OCI-LY1 (cell line): ENCODE measurements at regions not wholly inside any gene's neighbourhood (a gene's known extent, or its start where the extent isn't known, plus 50 kb on each side); places are given as distances from the start of the nearest gene placed in this dataset.

Source experiments
- H2AFZ ChIP-seq: fragments of 200-600 bp; sonication (generic), shearing (Covaris generic); 2 replicates; pipeline ENCODE4 v1.6.0; 2014; ENCODE audit warnings: antibody characterized with exemption, mild to moderate bottlenecking, low read length
- H3F3A ChIP-seq: fragments of 200-600 bp; sonication (generic), shearing (Covaris generic); 2 replicates; pipeline ENCODE4 v1.6.0; 2014; ENCODE audit warnings: mild to moderate bottlenecking, antibody characterized with exemption, low read length, moderate library complexity; ENCODE audit not compliant: insufficient read depth
- H3K27ac ChIP-seq: fragments of 200-600 bp; sonication (generic); 2 replicates; pipeline ENCODE4 v1.5.1; 2014; ENCODE audit warnings: low read length, mixed run types, mild to moderate bottlenecking, low read depth; ENCODE audit not compliant: poor library complexity, severe bottlenecking
- H3K27me3 ChIP-seq: fragments of 200-600 bp; sonication (generic); 2 replicates; pipeline ENCODE4 v1.6.0; 2014; ENCODE audit warnings: antibody characterized with exemption, mild to moderate bottlenecking, low read length, moderate library complexity; ENCODE audit not compliant: insufficient read depth
- H3K36me3 ChIP-seq: fragments of 200-600 bp; sonication (generic); 2 replicates; pipeline ENCODE4 v1.6.1; 2014; ENCODE audit warnings: mild to moderate bottlenecking, antibody characterized with exemption, low read length, moderate library complexity, mixed read lengths; ENCODE audit not compliant: insufficient read depth
- H3K4me1 ChIP-seq: fragments of 200-600 bp; sonication (generic); 2 replicates; pipeline ENCODE4 v1.5.1; 2014; ENCODE audit warnings: mild to moderate bottlenecking, low read length, moderate library complexity; ENCODE audit not compliant: insufficient read depth, severe bottlenecking
- H3K4me2 ChIP-seq: fragments of 200-600 bp; sonication (generic), shearing (Covaris generic); 2 replicates; pipeline ENCODE4 v1.6.1; 2014; ENCODE audit warnings: low read length
- H3K4me3 ChIP-seq: fragments of 200-600 bp; sonication (generic); 2 replicates; pipeline ENCODE4 v1.5.1; 2014; ENCODE audit warnings: low read length, low read depth, mild to moderate bottlenecking, mixed read lengths; ENCODE audit not compliant: poor library complexity, severe bottlenecking
- H3K79me2 ChIP-seq: fragments of 200-600 bp; shearing (Covaris generic); 2 replicates; pipeline ENCODE4 v1.6.1; 2016; ENCODE audit warnings: mixed run types, low read length, mixed read lengths; ENCODE audit not compliant: insufficient read depth
- H3K9ac ChIP-seq: fragments of 200-600 bp; sonication (generic), shearing (Covaris generic); 2 replicates; pipeline ENCODE4 v1.6.1; 2014; ENCODE audit warnings: mild to moderate bottlenecking, low read length, mixed read lengths
- H3K9me2 ChIP-seq: fragments of 200-600 bp; sonication (generic), shearing (Covaris generic); 2 replicates; pipeline ENCODE4 v1.6.1; 2014; ENCODE audit warnings: low read depth, mild to moderate bottlenecking, low read length, mixed read lengths
- H3K9me3 ChIP-seq: fragments of 200-600 bp; shearing (Covaris generic); 2 replicates; pipeline ENCODE4 v1.6.1; 2014; ENCODE audit warnings: low read length, mixed read lengths
- H4K20me1 ChIP-seq: fragments of 200-600 bp; sonication (generic), shearing (Covaris generic); 2 replicates; pipeline ENCODE4 v1.6.0; 2016; ENCODE audit warnings: mild to moderate bottlenecking, low read length; ENCODE audit not compliant: insufficient read depth
- EZH2 ChIP-seq: fragments of 200-600 bp; sonication (generic), shearing (Covaris generic); IDR thresholded peaks from 2 replicates; pipeline ENCODE4 v1.8.0; 2017; ENCODE audit warnings: borderline replicate concordance, mixed run types, mild to moderate bottlenecking, antibody characterized with exemption, low read length, moderate library complexity, mixed read lengths
- TF ChIP-seq, protein P1 (sequence below): fragments of 200-600 bp; sonication (generic), shearing (Covaris generic); IDR thresholded peaks from 2 replicates; pipeline ENCODE4 v1.5.1; 2017; ENCODE audit warnings: mild to moderate bottlenecking, antibody characterized with exemption, low read length, moderate library complexity, mixed read lengths

DNA sequence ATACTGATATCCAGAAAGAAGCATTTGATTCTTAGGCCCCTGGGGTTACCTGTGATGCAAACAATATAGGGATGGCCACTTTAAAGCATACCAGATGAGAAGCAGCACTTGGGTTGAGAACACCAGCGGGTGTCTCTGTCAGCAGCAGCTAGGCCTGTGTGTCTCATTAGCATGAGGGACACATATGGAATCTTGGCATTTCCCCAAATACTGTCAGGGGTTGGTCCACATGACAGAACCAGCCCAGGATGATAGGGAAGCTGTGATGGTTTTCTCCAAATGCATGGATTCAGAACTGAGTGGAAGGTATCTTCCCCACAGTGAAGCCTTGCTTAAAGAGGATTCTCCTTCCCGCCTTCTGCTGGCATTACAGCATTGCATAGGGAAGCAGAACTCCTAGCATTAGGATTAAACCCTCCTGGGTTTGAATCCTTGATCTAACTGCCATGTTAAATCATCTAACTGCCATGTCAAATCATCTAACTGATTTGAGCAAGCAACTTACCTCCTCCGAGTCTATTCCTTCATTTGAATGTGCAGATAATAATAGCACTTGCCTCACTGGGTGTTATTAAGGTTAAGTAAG is 111.5 kb upstream of the WSCD2 start:
- Histone ChIP-seq H4K20me1 (no peaks in the 10 kb centered on the region), H3K4me3 (no peak overlapping the region), H2AFZ (no peak overlapping the region), H3K27ac (no peak overlapping the region), H3K36me3 (no peaks in the 10 kb centered on the region), H3K4me2 (no peak overlapping the region), H3K27me3 (no peaks in the 10 kb centered on the region), H3K4me1 (no peaks in the 10 kb centered on the region), H3K9ac (no peak overlapping the region), H3K79me2 (no peaks in the 10 kb centered on the region), H3K9me2 (no peaks in the 10 kb centered on the region), H3K9me3 (no peaks in the 10 kb centered on the region), H3F3A (no peaks in the 10 kb centered on the region)
- TF ChIP-seq, protein P1, sequence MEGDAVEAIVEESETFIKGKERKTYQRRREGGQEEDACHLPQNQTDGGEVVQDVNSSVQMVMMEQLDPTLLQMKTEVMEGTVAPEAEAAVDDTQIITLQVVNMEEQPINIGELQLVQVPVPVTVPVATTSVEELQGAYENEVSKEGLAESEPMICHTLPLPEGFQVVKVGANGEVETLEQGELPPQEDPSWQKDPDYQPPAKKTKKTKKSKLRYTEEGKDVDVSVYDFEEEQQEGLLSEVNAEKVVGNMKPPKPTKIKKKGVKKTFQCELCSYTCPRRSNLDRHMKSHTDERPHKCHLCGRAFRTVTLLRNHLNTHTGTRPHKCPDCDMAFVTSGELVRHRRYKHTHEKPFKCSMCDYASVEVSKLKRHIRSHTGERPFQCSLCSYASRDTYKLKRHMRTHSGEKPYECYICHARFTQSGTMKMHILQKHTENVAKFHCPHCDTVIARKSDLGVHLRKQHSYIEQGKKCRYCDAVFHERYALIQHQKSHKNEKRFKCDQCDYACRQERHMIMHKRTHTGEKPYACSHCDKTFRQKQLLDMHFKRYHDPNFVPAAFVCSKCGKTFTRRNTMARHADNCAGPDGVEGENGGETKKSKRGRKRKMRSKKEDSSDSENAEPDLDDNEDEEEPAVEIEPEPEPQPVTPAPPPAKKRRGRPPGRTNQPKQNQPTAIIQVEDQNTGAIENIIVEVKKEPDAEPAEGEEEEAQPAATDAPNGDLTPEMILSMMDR, result no peak
- TF ChIP-seq EZH2, result no peak

DNA sequence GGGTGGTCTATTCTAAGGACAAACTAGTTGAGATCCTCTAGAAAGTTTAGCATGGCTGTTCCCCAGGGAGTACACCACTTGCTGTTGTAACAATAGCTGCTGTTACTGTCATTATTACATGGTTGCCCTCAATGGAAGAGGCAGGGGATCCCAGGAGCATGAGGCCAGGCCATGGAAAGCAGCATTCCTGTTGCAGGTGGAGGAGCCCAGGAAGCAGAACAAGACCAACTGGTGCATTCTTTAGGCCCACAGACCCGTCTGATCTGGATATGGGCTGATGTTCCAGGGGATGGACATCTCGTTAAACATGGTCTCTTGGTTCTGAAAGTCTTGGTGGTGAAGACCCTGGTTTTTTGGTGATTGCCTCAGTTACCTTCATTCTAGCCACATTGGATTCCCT is 109.2 kb upstream of the WSCD2 start:
- no peak for TF ChIP-seq EZH2
- TF ChIP-seq, protein P1, result no peak
- no peak overlapping the region for H3K4me2 ChIP-seq
- no peak overlapping the region for H3K9ac ChIP-seq
- H3K9me3 ChIP-seq, result no peaks in the 10 kb centered on the region
- no peak overlapping the region for H2AFZ ChIP-seq
- H3K79me2 ChIP-seq, result no peaks in the 10 kb centered on the region
- no peaks in the 10 kb centered on the region for H3K4me1 ChIP-seq
- H3F3A ChIP-seq, result no peaks in the 10 kb centered on the region
- no peaks in the 10 kb centered on the region for H4K20me1 ChIP-seq
- H3K9me2 ChIP-seq, result no peaks in the 10 kb centered on the region
- H3K27ac ChIP-seq, result no peak overlapping the region
- H3K4me3 ChIP-seq, result no peak overlapping the region
- H3K36me3 ChIP-seq, result no peaks in the 10 kb centered on the region
- no peaks in the 10 kb centered on the region for H3K27me3 ChIP-seq

DNA sequence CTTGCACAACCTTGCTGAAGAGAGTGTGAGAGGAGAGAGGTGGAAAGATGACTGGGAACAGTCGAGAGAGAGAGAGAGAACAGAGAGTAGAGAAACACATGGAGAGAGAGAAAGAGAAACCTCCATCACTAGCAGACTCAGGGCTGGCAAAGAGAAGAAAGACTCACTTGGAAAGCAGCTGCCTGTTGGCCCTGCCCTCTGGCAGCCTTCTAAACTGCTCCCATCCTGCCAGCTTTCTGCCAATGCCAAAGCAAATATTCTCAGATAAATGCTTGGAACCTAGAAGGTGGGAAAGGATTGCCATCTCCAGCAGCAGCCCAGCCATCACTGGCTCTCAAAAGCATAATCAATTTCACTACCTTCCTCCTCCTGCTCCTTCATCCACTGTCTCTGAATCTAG is 107.9 kb upstream of the WSCD2 start:
- no peaks in the 10 kb centered on the region for H3K36me3 ChIP-seq
- H3K4me1 ChIP-seq, result no peaks in the 10 kb centered on the region
- H3K27ac ChIP-seq, result no peak overlapping the region
- no peaks in the 10 kb centered on the region for H3K79me2 ChIP-seq
- H3K9me2 ChIP-seq, result no peaks in the 10 kb centered on the region
- no peaks in the 10 kb centered on the region for H3K27me3 ChIP-seq
- no peak overlapping the region for H2AFZ ChIP-seq
- H3K4me2 ChIP-seq, result no peak overlapping the region
- H3K9ac ChIP-seq, result no peak overlapping the region
- no peaks in the 10 kb centered on the region for H3F3A ChIP-seq
- TF ChIP-seq, protein P1, result no peak
- no peak for TF ChIP-seq EZH2
- H4K20me1 ChIP-seq, result no peaks in the 10 kb centered on the region
- H3K9me3 ChIP-seq, result no peaks in the 10 kb centered on the region
- no peak overlapping the region for H3K4me3 ChIP-seq
